GM12878 (cell line): ENCODE measurements at regions not wholly inside any gene's neighbourhood (a gene's known extent, or its start where the extent isn't known, plus 50 kb on each side); places are given as distances from the start of the nearest gene placed in this dataset.

Experiments
- EGR1 ChIP-seq, 2 experiments: IDR thresholded peaks; 1 replicate in 1 of 2; 2 replicates in 1 of 2; pipeline ENCODE4 v1.6.1; 2011 to 2012; ENCODE audit warnings: low read depth in 2 of 2, low read length in 2 of 2, borderline replicate concordance in 1 of 2, mild to moderate bottlenecking in 1 of 2, moderate library complexity in 1 of 2
- MXI1 ChIP-seq: fragments of 150-350 bp; IDR thresholded peaks from 2 replicates; pipeline ENCODE4 v1.6.1; 2011; ENCODE audit warnings: low read depth, mild to moderate bottlenecking, inconsistent platforms, low read length, improper control_type of control experiment
- YY1 ChIP-seq: IDR thresholded peaks from 2 replicates; pipeline ENCODE4 v1.6.1; 2011; ENCODE audit warnings: low read depth, mild to moderate bottlenecking, low read length

DNA sequence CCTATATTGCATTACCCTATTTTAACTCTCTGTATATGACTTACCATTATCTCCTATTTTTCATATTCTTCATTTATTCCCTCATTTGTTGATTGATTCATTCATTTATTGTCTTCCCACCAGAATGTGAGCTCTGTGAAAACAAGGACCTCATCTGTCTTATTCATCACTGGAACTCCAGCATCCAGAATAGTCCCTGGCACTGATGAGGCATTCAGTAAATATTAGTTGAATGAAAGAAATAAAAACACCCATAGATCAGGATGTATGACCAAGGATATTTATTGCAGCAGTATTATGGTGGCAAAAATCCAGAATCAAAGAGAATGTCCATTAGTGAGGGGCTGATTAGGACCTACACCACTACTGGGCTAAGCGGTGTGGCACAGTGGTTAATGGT is 164.9 kb downstream of the SPRY1 start:
- TF ChIP-seq EGR1 (IDR thresholded peaks at IDR 0.05; ENCODE audit: borderline replicate concordance in 1 of 2, low read depth in 2 of 2, low read length in 2 of 2) (no peak), MXI1 (no peak), YY1 (no peak)
